GM23248 (cell line): ENCODE measurements at regions not wholly inside any gene's neighbourhood (a gene's known extent, or its start where the extent isn't known, plus 50 kb on each side); places are given as distances from the start of the nearest gene placed in this dataset.

ENCODE experiments used
- EZH2 ChIP-seq: fragments of 200-600 bp; sonication (generic); IDR thresholded peaks from 2 replicates; pipeline ENCODE4 v1.6.1; 2018; ENCODE audit warnings: antibody characterized with exemption, mild to moderate bottlenecking; ENCODE audit not compliant: insufficient read depth, poor library complexity, severe bottlenecking
- EZH2phosphoT487 ChIP-seq: fragments of 200-600 bp; sonication (generic); IDR thresholded peaks from 2 replicates; pipeline ENCODE4 v1.6.1; 2018; ENCODE audit warnings: antibody characterized with exemption, moderate library complexity, mild to moderate bottlenecking, low read depth; ENCODE audit not compliant: insufficient read depth

DNA sequence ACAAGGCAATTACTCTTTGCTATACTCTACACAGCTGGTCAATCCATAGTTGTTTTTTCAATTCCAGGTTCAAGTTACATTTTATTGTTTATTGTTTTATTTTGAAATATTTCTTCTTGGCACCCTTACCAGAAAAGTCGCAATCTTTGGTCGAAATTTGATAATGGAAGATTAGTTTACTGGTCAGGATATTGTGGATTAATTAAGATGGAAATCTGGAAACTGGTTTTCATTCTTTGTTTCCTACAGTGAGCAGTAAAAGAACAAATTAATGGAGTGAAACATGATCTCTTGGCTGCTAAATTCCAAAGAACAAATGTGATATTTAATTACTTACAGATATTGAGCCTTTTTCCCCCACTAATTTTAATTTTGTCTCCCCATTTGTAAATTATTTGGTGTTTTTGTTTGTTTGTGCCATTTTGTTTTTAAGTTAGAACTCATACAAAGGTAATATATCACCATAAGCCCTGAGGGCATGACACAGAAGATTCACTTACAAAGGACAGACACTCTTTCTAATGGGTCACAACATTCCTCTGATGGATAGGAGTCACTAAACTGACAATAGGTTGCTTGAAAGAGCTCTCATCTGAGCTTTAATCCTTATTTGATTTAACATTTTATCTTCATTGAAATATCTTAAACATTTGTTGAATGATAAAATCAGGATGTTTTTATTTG lies 700.2 kb downstream of the KCNJ2 start:
- TF ChIP-seq EZH2 (no peak), EZH2phosphoT487 (no peak)
